Stimulated activated effector memory CD8-positive, alpha-beta T cell treated with anti-CD3 and anti-CD28 coated beads, Interleukin-12 subunit alpha, Interleukin-12 subunit beta, amount 100 ng/mL, for 72 hours (primary cell): ENCODE measurements at regions not wholly inside any gene's neighbourhood (a gene's known extent, or its start where the extent isn't known, plus 50 kb on each side); places are given as distances from the start of the nearest gene placed in this dataset.
A peak's percentile ranks its signal among the peaks of the same experiment; 100 is the strongest.

ENCODE experiments used
- ATAC-seq: fragments of 150-1000 bp; cut with Tn5 transposase; 2 replicates; pipeline ENCODE4 v1.10.0; 2021
- DNase-seq, 2 donors: peaks; one replicate each; pipeline ENCODE4 v3.0.0; 2021 to 2022; ENCODE audit warnings: low spot score in 2 of 2
- H3K27ac Mint-ChIP-seq: one replicate; pipeline ENCODE4 v1.8.0; 2022; ENCODE audit warnings: mild to moderate bottlenecking, mixed read lengths
- H3K36me3 Mint-ChIP-seq: one replicate; pipeline ENCODE4 v1.8.0; 2022; ENCODE audit warnings: mild to moderate bottlenecking, mixed read lengths
- H3K4me1 Mint-ChIP-seq: one replicate; pipeline ENCODE4 v1.8.0; 2022; ENCODE audit warnings: mixed read lengths
- H3K4me3 Mint-ChIP-seq: one replicate; pipeline ENCODE4 v1.8.0; 2022; ENCODE audit warnings: mild to moderate bottlenecking, mixed read lengths
- H3K9me3 Mint-ChIP-seq: one replicate; pipeline ENCODE4 v1.8.0; 2022; ENCODE audit warnings: mixed read lengths

DNA sequence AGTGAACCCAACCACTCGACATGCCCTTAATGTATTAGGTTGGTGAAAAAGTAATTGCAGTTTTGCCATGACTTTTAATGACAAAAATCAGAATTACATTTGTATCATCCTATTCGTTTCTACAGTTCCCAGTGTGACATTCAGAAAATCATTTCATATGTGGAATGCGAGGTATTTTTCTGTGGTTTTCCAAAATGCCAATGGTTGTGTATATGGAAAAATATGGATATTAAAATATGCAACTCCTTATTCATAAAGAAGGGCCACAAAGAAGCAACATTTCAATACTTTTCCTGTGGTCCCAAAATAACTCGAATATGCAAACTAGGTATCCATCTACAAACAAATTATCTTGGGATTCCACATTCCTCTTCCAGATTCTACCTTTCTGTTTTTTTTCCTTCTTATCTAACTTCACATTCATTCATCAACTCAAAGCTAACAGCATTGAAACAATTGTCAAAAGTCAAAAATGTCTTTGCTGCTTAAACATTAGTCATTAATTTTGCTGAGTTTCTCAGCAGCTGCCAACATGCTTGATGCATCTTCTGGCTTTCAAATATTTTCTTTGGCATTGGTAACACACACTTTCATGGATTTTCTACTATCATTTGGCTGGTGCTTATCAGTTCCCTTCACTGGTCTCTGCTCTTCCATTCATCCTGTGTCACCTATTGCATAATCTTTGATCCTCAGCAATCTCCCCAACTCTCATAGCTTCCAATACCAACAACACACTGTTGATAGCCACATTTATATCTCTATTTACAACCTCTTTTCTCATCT, 1445.4 kb downstream of the EFNB2 start:
- no peak overlapping the region for H3K27ac Mint-ChIP-seq
- ATAC-seq, result no peak
- H3K9me3 Mint-ChIP-seq, result peaks cover 2% of the 10 kb centered on the region
- no peak overlapping the region for H3K4me3 Mint-ChIP-seq
- DNase-seq, result no peak
- H3K4me1 Mint-ChIP-seq, result no peaks in the 10 kb centered on the region
- H3K36me3 Mint-ChIP-seq, result no peaks in the 10 kb centered on the region

DNA sequence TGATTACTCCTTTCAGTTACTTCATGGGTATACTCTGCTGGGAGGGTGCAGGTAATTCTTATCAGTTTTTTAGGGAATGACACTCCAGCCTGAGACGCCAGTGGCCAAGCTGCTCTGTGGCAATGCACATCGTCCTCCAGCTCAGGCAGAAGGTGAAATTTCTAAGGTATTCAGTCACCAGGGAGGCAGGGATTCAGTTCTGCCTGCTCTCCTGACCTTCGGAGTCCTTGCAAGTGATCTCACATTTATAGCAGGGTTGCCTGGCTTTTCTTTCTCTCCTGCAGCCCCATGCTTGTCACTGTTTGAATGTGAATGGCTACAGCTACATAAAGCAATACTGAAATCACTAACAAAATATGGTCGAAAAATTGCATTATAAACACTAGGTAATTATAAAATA, 1447.5 kb downstream of the EFNB2 start:
- DNase-seq (no peak), ATAC-seq (no peak)
- Mint-ChIP-seq H3K4me3 (no peak overlapping the region), H3K9me3 (no peaks in the 10 kb centered on the region), H3K36me3 (no peaks in the 10 kb centered on the region), H3K27ac (no peak overlapping the region), H3K4me1 (no peaks in the 10 kb centered on the region)

DNA sequence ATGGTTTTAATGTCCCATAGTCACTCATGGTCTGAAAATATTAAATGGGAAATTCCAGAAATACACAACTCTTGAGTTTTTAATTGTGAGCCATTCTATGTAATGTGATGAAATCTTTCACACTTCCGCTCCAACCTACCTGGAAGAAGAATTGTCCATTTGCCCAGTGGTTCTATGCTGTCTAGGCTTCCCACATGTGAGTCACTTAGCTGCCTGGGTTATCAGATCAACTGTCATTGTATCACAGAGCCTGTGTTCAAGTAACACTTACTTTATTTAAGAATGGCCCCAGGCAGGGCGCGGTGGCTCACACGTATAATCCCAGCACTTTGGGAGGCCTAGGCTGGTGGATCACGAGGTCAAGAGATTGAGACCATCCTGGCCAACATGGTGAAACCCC, 1450.5 kb downstream of the EFNB2 start:
- no peaks in the 10 kb centered on the region for H3K4me1 Mint-ChIP-seq
- no peak for DNase-seq
- no peaks in the 10 kb centered on the region for H3K9me3 Mint-ChIP-seq
- no peak for ATAC-seq
- H3K4me3 Mint-ChIP-seq, result no peak overlapping the region
- no peak overlapping the region for H3K27ac Mint-ChIP-seq
- no peaks in the 10 kb centered on the region for H3K36me3 Mint-ChIP-seq

DNA sequence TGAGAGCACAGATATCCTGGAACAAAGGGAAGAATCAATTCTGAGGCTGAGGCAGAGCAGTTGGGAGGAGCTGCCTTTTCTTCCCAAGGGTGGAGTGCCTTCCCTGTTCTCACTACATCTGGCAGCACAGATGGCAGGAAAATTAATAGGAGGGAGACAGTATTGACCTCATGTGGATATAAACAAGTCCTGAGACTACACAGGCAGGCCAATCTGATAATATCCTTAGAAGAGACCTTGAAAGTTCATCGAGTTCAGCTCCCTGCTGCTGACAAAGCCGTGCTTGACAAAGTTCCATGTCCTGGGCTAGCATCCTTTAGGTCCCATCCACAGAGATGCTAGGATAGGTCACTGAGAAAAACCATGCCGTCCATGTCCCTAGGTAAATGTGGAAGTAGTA, 1451.5 kb downstream of the EFNB2 start:
- DNase-seq, result no peak
- Mint-ChIP-seq H3K9me3 (no peaks in the 10 kb centered on the region), H3K27ac (no peak overlapping the region)

DNA sequence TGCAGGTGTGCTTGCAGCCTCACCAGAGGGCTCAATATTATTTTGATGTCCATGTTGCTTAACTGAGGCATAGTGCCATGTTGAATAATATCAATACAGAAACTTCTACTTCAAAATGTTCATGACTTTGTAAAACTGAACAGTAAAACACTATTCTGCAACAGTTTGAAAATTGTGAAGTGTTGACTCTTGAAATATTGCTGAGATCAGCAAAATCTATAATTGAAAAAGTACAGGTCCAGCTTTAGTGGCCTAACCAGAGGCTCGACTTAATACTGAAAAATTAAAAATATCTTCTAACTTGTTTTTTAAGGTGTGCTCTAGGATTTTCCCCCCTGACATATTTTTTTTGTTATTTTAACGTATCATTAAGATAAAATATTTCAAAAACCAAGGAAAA, 1460.7 kb downstream of the EFNB2 start:
- no peak overlapping the region for H3K27ac Mint-ChIP-seq
- no peaks in the 10 kb centered on the region for H3K4me1 Mint-ChIP-seq
- no peak overlapping the region for H3K4me3 Mint-ChIP-seq
- DNase-seq, result no peak
- no peak for ATAC-seq
- no peaks in the 10 kb centered on the region for H3K36me3 Mint-ChIP-seq
- peaks cover 2% of the 10 kb centered on the region for H3K9me3 Mint-ChIP-seq

More for the DNA sequence above, 1451.5 kb downstream of the EFNB2 start:
- H3K36me3 Mint-ChIP-seq, result no peaks in the 10 kb centered on the region
- H3K4me1 Mint-ChIP-seq, result no peaks in the 10 kb centered on the region
- H3K4me3 Mint-ChIP-seq, result no peak overlapping the region
- ATAC-seq, result no peak

DNA sequence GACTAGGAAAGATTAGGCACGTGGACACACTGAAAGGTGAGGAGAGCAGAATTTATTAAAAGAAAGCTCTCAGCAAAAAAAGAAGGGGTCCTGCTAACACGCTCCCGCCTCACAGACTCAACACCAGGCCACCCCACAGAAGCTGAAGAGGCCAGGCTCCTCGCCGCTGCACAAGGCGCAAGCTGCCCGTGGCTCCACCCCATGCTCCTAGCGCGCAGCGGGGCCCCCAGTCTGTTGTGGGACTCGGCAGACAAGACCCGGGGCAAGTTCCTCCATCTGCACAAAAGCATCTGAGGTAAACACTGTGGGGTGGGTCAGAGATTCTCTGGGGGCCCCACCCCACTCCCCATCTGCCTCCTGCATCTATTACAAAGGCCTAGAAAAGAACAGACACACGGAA, 1462.4 kb downstream of the EFNB2 start:
- no peak for DNase-seq
- Mint-ChIP-seq H3K4me3 (no peak overlapping the region), H3K27ac (no peak overlapping the region), H3K4me1 (no peaks in the 10 kb centered on the region), H3K36me3 (no peaks in the 10 kb centered on the region), H3K9me3 (peaks cover 2% of the 10 kb centered on the region)
- peak; percentile 43 for ATAC-seq

DNA sequence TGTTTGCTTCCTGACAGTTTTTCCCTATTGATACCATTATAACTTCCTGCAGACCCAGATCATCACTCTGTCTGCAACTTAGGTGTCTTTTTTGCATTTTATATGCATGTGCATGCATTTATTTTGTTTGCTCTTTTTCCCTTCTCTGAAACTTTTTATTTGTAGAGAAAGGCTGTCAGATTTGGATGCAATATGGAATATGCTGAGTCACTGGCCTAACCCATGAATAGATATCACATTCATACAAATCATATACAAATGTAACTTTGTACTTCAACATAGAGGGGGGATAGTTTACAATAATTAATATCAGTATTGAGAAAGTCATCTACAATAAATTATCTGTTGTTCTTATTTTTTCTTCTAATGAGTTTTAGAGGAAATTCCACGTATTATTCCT, 1465.0 kb downstream of the EFNB2 start:
- no peaks in the 10 kb centered on the region for H3K36me3 Mint-ChIP-seq
- H3K9me3 Mint-ChIP-seq, result peaks cover under 1% of the 10 kb centered on the region
- H3K4me1 Mint-ChIP-seq, result no peaks in the 10 kb centered on the region
- ATAC-seq, result no peak
- no peak overlapping the region for H3K27ac Mint-ChIP-seq
- no peak overlapping the region for H3K4me3 Mint-ChIP-seq
- no peak for DNase-seq

DNA sequence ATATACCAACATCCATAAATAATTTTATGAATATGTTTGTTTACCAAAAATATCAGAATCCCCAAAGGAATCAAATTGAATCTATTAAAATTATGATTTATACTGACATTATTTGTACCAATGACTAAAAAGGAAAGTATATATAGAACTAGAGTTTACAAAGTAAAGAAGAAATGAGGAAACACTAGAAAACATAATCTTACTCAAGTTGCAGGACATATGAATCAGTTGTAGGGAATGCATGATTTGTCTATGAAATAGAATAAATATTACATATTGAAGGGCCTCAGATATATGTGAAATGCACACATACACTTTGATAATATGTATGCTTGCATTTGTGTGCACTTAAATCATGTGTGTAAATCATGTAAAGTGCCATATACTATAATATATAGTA, 1466.4 kb downstream of the EFNB2 start:
- no peaks in the 10 kb centered on the region for H3K9me3 Mint-ChIP-seq
- no peak for ATAC-seq
- no peaks in the 10 kb centered on the region for H3K36me3 Mint-ChIP-seq
- no peak overlapping the region for H3K27ac Mint-ChIP-seq
- no peak for DNase-seq
- H3K4me1 Mint-ChIP-seq, result no peaks in the 10 kb centered on the region
- no peak overlapping the region for H3K4me3 Mint-ChIP-seq

DNA sequence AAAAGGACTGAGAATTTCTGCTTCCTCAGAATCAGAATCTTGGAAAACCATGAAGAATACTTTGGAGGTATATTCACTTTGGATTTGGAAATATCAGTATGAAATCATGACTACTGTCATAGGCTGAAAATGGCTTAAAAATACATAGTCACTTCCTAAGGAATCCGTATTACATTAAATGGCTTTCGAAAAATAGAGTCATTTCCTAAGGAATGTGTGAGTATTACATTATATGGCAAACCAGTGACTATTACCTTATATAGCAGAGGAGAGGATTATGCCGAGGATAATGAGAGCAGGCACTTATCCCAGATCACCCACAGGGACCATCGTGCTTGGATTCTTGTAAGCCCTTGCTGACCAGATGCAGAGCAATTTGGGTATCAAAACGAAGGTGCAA, 1471.8 kb downstream of the EFNB2 start:
- Mint-ChIP-seq H3K9me3 (no peaks in the 10 kb centered on the region), H3K36me3 (no peaks in the 10 kb centered on the region), H3K4me1 (no peaks in the 10 kb centered on the region), H3K27ac (no peak overlapping the region), H3K4me3 (no peak overlapping the region)
- DNase-seq, result no peak
- no peak for ATAC-seq

DNA sequence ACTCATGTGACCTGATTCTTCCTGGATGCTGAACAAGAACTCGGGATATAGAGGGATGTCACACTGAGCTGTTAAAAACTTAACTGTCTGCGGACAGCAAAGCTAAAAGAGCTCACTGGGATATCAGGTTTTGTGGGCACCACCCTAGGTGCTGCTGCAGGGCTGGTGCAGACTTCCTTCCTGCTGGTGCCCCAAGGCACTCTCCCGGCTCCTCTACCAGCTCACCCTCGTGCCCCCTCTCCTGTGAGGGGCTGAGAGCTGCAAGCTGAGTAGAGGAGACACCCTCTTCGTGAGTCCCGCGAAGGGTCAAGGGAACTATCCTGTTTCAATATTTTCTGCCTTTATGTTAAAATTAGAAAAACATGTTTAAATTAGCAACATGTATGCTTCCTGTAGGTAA, 1475.7 kb downstream of the EFNB2 start:
- Mint-ChIP-seq H3K9me3 (no peaks in the 10 kb centered on the region), H3K4me1 (no peaks in the 10 kb centered on the region), H3K4me3 (no peak overlapping the region), H3K27ac (no peak overlapping the region), H3K36me3 (no peaks in the 10 kb centered on the region)
- DNase-seq (no peak), ATAC-seq (peak; percentile 47)

DNA sequence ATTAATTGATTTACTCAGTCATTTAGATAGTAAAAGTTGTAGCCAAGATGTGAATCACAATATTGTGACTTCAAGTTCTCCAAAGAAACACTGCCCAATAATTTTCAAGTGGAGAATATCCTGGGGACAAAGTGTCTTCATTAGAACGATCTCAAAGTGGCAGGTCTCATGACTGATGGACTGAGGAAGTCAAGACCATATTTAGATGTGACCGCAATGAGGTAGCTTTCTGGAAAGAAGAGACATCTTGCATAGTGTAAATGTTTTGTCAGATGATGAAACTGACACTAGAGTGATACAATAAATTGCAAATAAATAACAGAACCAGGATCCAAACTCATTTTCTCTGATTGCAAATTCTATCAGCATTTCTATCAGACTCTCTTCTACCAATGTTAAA, 1476.9 kb downstream of the EFNB2 start:
- no peak for ATAC-seq
- Mint-ChIP-seq H3K4me3 (no peak overlapping the region), H3K27ac (no peak overlapping the region), H3K4me1 (no peaks in the 10 kb centered on the region), H3K9me3 (no peaks in the 10 kb centered on the region), H3K36me3 (no peaks in the 10 kb centered on the region)
- DNase-seq, result no peak

DNA sequence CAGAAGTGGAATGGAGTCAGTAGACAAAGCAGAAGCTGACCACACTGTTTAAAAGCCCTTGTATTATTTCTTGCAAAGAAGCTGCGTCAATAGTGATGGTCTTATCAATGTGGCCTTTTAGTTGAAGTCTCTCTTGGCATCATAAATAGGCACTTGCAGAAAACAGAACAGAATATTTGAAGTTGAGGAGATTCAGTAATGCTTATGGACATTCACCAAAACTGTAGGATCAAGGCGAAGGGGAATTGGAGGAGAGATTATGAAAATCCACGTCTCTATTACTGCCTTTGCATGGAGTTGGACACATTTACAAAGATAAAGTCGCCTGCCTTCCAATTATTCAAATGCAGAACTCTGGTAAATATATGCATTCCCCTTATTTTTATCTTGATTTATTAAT, 1482.8 kb downstream of the EFNB2 start:
- DNase-seq (no peak), ATAC-seq (no peak)
- Mint-ChIP-seq H3K4me3 (no peak overlapping the region), H3K4me1 (no peaks in the 10 kb centered on the region), H3K9me3 (no peaks in the 10 kb centered on the region), H3K27ac (no peak overlapping the region), H3K36me3 (no peaks in the 10 kb centered on the region)

DNA sequence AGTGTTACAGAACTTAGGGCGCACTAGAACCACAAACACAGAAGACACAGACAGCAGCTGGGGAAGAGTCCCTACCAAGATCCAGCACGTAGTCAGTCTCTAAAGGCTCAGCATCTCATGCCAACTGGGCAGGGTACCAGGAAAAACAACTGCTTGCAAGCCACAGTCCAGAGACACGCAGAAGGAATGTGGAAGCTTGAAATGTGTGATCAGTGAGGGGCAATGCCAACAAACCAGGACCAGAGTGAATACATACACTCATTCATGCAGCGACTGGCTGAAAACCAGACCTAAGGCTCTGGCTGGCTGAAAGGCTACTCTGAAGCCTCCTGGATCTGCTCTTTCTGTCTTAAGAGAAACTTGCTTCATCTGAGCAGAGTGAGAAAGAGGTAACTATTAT, 1484.8 kb downstream of the EFNB2 start:
- no peaks in the 10 kb centered on the region for H3K9me3 Mint-ChIP-seq
- no peak for DNase-seq
- no peak for ATAC-seq
- no peaks in the 10 kb centered on the region for H3K4me1 Mint-ChIP-seq
- H3K36me3 Mint-ChIP-seq, result no peaks in the 10 kb centered on the region
- no peak overlapping the region for H3K4me3 Mint-ChIP-seq
- no peak overlapping the region for H3K27ac Mint-ChIP-seq

DNA sequence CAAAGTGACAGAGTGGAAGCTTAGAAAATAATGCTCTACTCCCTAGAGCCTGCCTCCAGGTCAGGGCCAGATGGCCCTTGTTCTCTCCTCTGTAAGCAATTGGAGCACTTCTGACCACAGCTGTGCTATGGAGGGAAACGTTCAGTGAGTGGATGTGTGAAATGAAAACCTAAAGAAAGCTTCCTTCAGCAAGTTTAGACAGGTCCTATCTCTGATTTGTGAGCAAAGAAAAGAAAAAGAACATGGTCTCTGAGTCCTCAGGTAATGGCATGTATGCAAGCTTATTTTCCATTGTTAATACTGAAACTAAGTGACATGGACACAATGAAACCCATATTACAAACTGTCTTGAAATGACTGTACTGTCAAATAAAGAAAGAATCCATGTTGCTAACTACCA, 1486.8 kb downstream of the EFNB2 start:
- Mint-ChIP-seq H3K4me3 (no peak overlapping the region), H3K27ac (no peak overlapping the region), H3K9me3 (peaks cover 1% of the 10 kb centered on the region), H3K36me3 (no peaks in the 10 kb centered on the region), H3K4me1 (no peaks in the 10 kb centered on the region)
- no peak for DNase-seq
- ATAC-seq, result peak; percentile 77

DNA sequence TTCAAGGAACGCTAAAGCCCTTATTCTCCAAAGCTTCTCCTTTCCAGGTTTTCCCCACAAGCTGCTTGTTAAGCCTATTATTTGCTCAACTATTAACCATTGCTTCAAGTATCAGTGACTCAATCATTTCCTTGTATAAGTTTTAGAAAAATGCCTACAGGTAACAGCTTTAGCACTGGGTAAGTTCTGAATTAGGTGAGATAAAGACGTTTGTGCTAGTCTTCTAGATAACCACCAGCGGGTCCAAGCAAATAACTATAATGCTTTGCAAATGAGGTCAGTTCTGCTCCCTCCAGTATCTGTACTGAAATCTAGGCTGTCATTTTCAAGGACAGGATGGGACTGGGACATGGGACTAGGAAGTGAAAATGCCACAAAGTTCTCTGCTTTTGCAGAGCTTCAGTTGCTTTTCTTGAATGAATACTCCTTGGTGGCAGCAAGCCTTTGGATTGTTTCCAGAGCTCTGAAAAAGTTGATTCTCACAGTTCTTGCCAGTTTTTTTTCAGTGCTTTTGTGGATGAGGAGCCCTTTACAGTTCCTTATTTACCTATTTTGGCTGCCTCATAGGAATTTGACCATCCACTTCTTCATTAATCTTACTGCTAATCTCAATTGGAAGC, 1487.7 kb downstream of the EFNB2 start:
- no peaks in the 10 kb centered on the region for H3K4me1 Mint-ChIP-seq
- no peak overlapping the region for H3K4me3 Mint-ChIP-seq
- H3K9me3 Mint-ChIP-seq, result peaks cover 5% of the 10 kb centered on the region
- no peaks in the 10 kb centered on the region for H3K36me3 Mint-ChIP-seq
- ATAC-seq, result no peak
- no peak overlapping the region for H3K27ac Mint-ChIP-seq
- DNase-seq, result no peak

DNA sequence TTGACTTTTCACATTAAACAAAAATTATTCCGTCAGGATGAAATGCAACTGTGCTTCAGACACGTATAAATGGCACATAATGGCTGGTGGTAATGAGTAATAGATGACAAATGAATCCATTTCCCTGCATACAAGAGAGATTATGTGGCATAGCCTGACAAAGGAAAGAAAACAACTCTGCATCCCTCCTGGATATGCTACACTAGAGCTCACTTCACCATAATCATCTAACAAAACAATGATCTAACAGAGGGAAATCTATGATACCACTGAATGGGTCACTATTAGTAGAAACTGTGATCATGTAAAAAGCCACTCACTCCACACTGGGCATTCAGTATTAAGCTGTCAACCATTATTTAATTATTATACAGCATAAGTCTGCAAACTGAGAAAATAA, 1498.4 kb downstream of the EFNB2 start:
- no peaks in the 10 kb centered on the region for H3K36me3 Mint-ChIP-seq
- no peak for ATAC-seq
- DNase-seq, result no peak
- no peak overlapping the region for H3K4me3 Mint-ChIP-seq
- peaks cover 3% of the 10 kb centered on the region for H3K9me3 Mint-ChIP-seq
- H3K4me1 Mint-ChIP-seq, result no peaks in the 10 kb centered on the region
- H3K27ac Mint-ChIP-seq, result no peak overlapping the region
